HG03439 (cell line): ENCODE measurements at regions not wholly inside any gene's neighbourhood (a gene's known extent, or its start where the extent isn't known, plus 50 kb on each side); places are given as distances from the start of the nearest gene placed in this dataset.
"Not testable (repeated sequence)": the region's sequence is repeated elsewhere in the genome, so short reads cannot be mapped to it uniquely, and the experiment has no call there.

ENCODE experiments used
- ATAC-seq: cut with Tn5 transposase; IDR thresholded peaks from one replicate; pipeline ENCODE4 v1.9.1; 2021; ENCODE audit warnings: mild to moderate bottlenecking, moderate library complexity; ENCODE audit not compliant: unreplicated experiment

- no peak for ATAC-seq
Measured at GRCh38 chr7:15836651-15837050, 150.2 kb upstream of the MEOX2 start.

GRCh38 chr7:15836041-15836440 is 149.6 kb upstream of the MEOX2 start:
- ATAC-seq = no peak

GRCh38 chr7:15834446-15834845 is 148.0 kb upstream of the MEOX2 start:
- ATAC-seq = no peak

- no peak for ATAC-seq
Measured at GRCh38 chr7:15832996-15833395, 146.5 kb upstream of the MEOX2 start.

- ATAC-seq = no peak
Measured at GRCh38 chr7:15831606-15832005, 145.1 kb upstream of the MEOX2 start.

GRCh38 chr7:15829691-15830090 is 143.2 kb upstream of the MEOX2 start:
- ATAC-seq = no peak

GRCh38 chr7:15828881-15829280 is 142.4 kb upstream of the MEOX2 start:
- no peak for ATAC-seq

GRCh38 chr7:15821484-15822427 is 135.3 kb upstream of the MEOX2 start:
- ATAC-seq = no peak

GRCh38 chr7:15820319-15820718 is 133.8 kb upstream of the MEOX2 start:
- no peak for ATAC-seq

- no peak for ATAC-seq
Measured at GRCh38 chr7:15816835-15817426, 130.4 kb upstream of the MEOX2 start.

- no peak for ATAC-seq
Measured at GRCh38 chr7:15813448-15813847, 127.0 kb upstream of the MEOX2 start.

GRCh38 chr7:15810383-15810782 is 123.9 kb upstream of the MEOX2 start:
- not testable (repeated sequence) for ATAC-seq

- not testable (repeated sequence) for ATAC-seq
Measured at GRCh38 chr7:15809936-15810335, 123.5 kb upstream of the MEOX2 start.

GRCh38 chr7:15805891-15806290 is 119.4 kb upstream of the MEOX2 start:
- no peak for ATAC-seq

- no peak for ATAC-seq
Measured at GRCh38 chr7:15802425-15802824, 115.9 kb upstream of the MEOX2 start.

GRCh38 chr7:15801551-15801950 is 115.1 kb upstream of the MEOX2 start:
- ATAC-seq = no peak

- no peak for ATAC-seq
Measured at GRCh38 chr7:15801041-15801440, 114.6 kb upstream of the MEOX2 start.

GRCh38 chr7:15798081-15798480 is 111.6 kb upstream of the MEOX2 start:
- ATAC-seq = no peak

GRCh38 chr7:15795393-15795792 is 108.9 kb upstream of the MEOX2 start:
- no peak for ATAC-seq

GRCh38 chr7:15794801-15795200 is 108.3 kb upstream of the MEOX2 start:
- ATAC-seq = no peak

- no peak for ATAC-seq
Measured at GRCh38 chr7:15784694-15785030, 98.2 kb upstream of the MEOX2 start.

- no peak for ATAC-seq
Measured at GRCh38 chr7:15783987-15784693, 97.7 kb upstream of the MEOX2 start.
